ENCODE measurements at regions not wholly inside any gene's neighbourhood (a gene's known extent, or its start where the extent isn't known, plus 50 kb on each side); places are given as distances from the start of the nearest gene placed in this dataset.

GRCh38 chr13:111632906-111633305 is 312.5 kb downstream of the TEX29 start:
- H3K9me3 Mint-ChIP-seq = no peaks in the 10 kb centered on the region
- ATAC-seq (peak; percentile 97), DNase-seq (ENCODE audit: low spot score) (peak; percentile 61)
- H3K4me1 Mint-ChIP-seq = peaks cover 56% of the 10 kb centered on the region
- H3K27me3 Mint-ChIP-seq (ENCODE audit: low read depth) = peaks cover 7% of the 10 kb centered on the region
- ChIA-PET CTCF (interaction anchor here (1.1 to 1.6 kb wide), 3 partner anchors 8 to 159 kb away, joined by 3 to 6 read pairs (median 4); no protein-coding TSS in a partner anchor), POLR2A (no interaction called here)
- peak overlapping the region; percentile 90 for H3K27ac Mint-ChIP-seq
- H3K36me3 Mint-ChIP-seq = no peaks in the 10 kb centered on the region
- TF ChIP-seq ZNF416 (CRISPR knock-in tag; IDR thresholded peaks at IDR 0.05) (no peak), SP1 (CRISPR knock-in tag; conservative IDR thresholded peaks at IDR 0.05) (0 out of 2 replicates have a peak, but pooled peaks have one; percentile 21), PREB (CRISPR knock-in tag; IDR thresholded peaks at IDR 0.05; ENCODE audit: borderline replicate concordance) (no peak), CTCF (IDR thresholded peaks at IDR 0.05) (no peak), HMGXB4 (CRISPR knock-in tag; IDR thresholded peaks at IDR 0.05) (no peak), ARID4B (CRISPR knock-in tag; IDR thresholded peaks at IDR 0.05; ENCODE audit: borderline replicate concordance) (no peak), GABPB1 (CRISPR knock-in tag; IDR thresholded peaks at IDR 0.05) (no peak), ZNF532 (CRISPR knock-in tag; IDR thresholded peaks at IDR 0.05; ENCODE audit: borderline replicate concordance) (no peak)
- H3K4me3 Mint-ChIP-seq = peak overlapping the region; percentile 29

GRCh38 chr13:111633401-111633800 is 313.0 kb downstream of the TEX29 start:
- ChIA-PET POLR2A (no interaction called here), CTCF (interaction anchor here (1.1 to 1.6 kb wide), 3 partner anchors 8 to 159 kb away, joined by 3 to 6 read pairs (median 4); no protein-coding TSS in a partner anchor)
- DNase-seq (ENCODE audit: low spot score) (no peak), ATAC-seq (no peak)
- H3K36me3 Mint-ChIP-seq = no peaks in the 10 kb centered on the region
- H3K27ac Mint-ChIP-seq = peak overlapping the region; percentile 90
- H3K9me3 Mint-ChIP-seq = no peaks in the 10 kb centered on the region
- H3K27me3 Mint-ChIP-seq (ENCODE audit: low read depth) = peaks cover 7% of the 10 kb centered on the region
- peaks cover 56% of the 10 kb centered on the region for H3K4me1 Mint-ChIP-seq
- TF ChIP-seq ATF6 (CRISPR knock-in tag; IDR thresholded peaks at IDR 0.05) (no peak), AFF4 (CRISPR knock-in tag; IDR thresholded peaks at IDR 0.05; ENCODE audit: borderline replicate concordance) (no peak), FOXJ3 (CRISPR knock-in tag; IDR thresholded peaks at IDR 0.05; ENCODE audit: borderline replicate concordance) (no peak), ZNF396 (CRISPR knock-in tag; IDR thresholded peaks at IDR 0.05; ENCODE audit: borderline replicate concordance) (no peak), CDX4 (CRISPR knock-in tag; IDR thresholded peaks at IDR 0.05; ENCODE audit: borderline replicate concordance) (no peak)
- H3K4me3 Mint-ChIP-seq = peak overlapping the region; percentile 29; the same call in 1 of the 2 replicates

Measured in WTC11 (cell line).